ENCODE measurements at regions not wholly inside any gene's neighbourhood (a gene's known extent, or its start where the extent isn't known, plus 50 kb on each side); places are given as distances from the start of the nearest gene placed in this dataset.
"Not testable (repeated sequence)": the region's sequence is repeated elsewhere in the genome, so short reads cannot be mapped to it uniquely, and the experiment has no call there.

DNA sequence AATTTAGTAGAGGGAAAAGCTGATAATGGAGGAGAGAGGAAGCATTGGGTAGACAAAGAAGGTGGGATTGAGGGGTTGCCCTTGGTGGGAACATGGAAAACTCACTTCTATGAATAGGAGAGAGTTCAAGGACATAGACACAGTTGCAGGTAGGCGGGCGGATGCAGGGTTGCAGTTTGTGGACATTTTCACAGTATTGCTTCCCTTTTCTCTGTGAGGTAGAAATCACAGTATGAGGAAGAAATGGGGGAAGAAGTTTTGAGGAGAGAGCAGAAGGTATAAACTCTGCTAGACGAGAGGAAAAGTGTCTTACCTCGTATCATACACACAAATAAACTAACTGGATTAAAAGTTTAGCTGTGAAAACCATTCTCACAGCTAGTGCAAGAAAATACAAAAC lies 200.7 kb upstream of the ECI2 start:
- Histone ChIP-seq H3K27me3 (ENCODE audit: insufficient read depth, low read length) (0 out of 2 replicates have a peak, but pooled peaks cover 10% of the 10 kb centered on the region), H3K9ac (ENCODE audit: low read length) (no peak overlapping the region), H3K4me1 (ENCODE audit: insufficient read depth, low read length, severe bottlenecking) (no peaks in the 10 kb centered on the region), H3K79me2 (ENCODE audit: insufficient read depth, low read length) (no peaks in the 10 kb centered on the region), H3K9me2 (ENCODE audit: low read depth, low read length) (no peaks in the 10 kb centered on the region), H3K36me3 (ENCODE audit: insufficient read depth, low read length) (no peaks in the 10 kb centered on the region), H3K27ac (ENCODE audit: low read depth, low read length, poor library complexity, severe bottlenecking) (no peak overlapping the region), H3K4me2 (ENCODE audit: low read length) (no peak overlapping the region), H2AFZ (ENCODE audit: low read length) (no peak overlapping the region), H3K9me3 (ENCODE audit: low read length) (no peaks in the 10 kb centered on the region), H3K4me3 (ENCODE audit: low read depth, low read length, poor library complexity, severe bottlenecking) (no peak overlapping the region), H3F3A (ENCODE audit: insufficient read depth, low read length) (no peaks in the 10 kb centered on the region), H4K20me1 (ENCODE audit: insufficient read depth, low read length) (no peaks in the 10 kb centered on the region)
- TF ChIP-seq, protein P1, sequence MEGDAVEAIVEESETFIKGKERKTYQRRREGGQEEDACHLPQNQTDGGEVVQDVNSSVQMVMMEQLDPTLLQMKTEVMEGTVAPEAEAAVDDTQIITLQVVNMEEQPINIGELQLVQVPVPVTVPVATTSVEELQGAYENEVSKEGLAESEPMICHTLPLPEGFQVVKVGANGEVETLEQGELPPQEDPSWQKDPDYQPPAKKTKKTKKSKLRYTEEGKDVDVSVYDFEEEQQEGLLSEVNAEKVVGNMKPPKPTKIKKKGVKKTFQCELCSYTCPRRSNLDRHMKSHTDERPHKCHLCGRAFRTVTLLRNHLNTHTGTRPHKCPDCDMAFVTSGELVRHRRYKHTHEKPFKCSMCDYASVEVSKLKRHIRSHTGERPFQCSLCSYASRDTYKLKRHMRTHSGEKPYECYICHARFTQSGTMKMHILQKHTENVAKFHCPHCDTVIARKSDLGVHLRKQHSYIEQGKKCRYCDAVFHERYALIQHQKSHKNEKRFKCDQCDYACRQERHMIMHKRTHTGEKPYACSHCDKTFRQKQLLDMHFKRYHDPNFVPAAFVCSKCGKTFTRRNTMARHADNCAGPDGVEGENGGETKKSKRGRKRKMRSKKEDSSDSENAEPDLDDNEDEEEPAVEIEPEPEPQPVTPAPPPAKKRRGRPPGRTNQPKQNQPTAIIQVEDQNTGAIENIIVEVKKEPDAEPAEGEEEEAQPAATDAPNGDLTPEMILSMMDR (IDR thresholded peaks at IDR 0.05; ENCODE audit: low read length), result no peak
- TF ChIP-seq EZH2 (IDR thresholded peaks at IDR 0.05; ENCODE audit: borderline replicate concordance, low read length), result no peak

DNA sequence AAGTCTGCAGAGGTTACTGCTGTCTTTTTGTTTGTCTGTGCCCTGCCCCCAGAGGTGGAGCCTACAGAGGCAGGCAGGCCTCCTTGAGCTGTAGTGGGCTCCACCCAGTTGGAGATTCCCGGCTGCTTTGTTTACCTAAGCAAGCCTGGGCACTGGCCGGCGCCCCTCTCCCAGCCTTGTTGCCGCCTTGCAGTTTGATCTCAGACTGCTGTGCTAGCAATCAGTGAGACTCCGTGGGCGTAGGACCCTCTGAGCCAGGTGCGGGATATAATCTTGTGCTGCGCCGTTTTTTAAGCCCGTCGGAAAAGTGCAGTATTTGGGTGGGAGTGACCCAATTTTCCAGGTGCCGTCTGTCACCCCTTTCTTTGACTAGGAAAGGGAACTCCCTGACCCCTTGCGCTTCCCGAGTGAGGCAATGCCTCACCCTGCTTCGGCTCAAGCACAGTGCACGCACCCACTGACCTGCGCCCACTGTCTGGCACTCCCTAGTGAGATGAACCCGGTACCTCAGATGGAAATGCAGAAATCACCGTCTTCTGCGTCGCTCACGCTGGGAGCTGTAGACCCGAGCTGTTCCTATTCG lies 198.9 kb upstream of the ECI2 start:
- H3K27ac ChIP-seq (ENCODE audit: low read depth, low read length, poor library complexity, severe bottlenecking); H3F3A ChIP-seq (ENCODE audit: insufficient read depth, low read length): not testable (repeated sequence)

DNA sequence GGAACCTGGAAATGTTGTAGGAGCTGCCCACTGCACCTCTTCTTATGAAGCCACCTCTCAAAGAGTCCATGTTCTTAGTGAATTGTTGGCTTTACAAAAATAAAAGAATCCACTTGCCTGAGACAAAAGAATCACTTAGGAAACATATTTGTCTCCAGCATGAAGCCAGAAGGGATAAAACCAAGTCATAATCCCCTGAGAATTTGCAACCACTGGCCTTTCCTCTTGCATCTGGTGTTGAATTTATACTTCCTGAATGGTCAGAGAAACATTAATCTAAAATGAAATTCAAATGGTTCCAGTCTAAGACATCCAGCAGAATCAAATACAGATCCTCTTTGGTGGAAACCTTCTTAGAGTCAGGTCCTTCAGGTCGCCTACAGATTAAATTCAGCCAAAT lies 192.5 kb upstream of the ECI2 start:
- Histone ChIP-seq H3K36me3 (ENCODE audit: insufficient read depth, low read length) (no peaks in the 10 kb centered on the region), H3K79me2 (ENCODE audit: insufficient read depth, low read length) (no peaks in the 10 kb centered on the region), H3K27me3 (ENCODE audit: insufficient read depth, low read length) (no peaks in the 10 kb centered on the region), H3K9ac (ENCODE audit: low read length) (no peak overlapping the region), H3F3A (ENCODE audit: insufficient read depth, low read length) (no peaks in the 10 kb centered on the region), H3K27ac (ENCODE audit: low read depth, low read length, poor library complexity, severe bottlenecking) (no peak overlapping the region), H3K9me2 (ENCODE audit: low read depth, low read length) (no peaks in the 10 kb centered on the region), H4K20me1 (ENCODE audit: insufficient read depth, low read length) (no peaks in the 10 kb centered on the region), H2AFZ (ENCODE audit: low read length) (no peak overlapping the region), H3K4me1 (ENCODE audit: insufficient read depth, low read length, severe bottlenecking) (no peaks in the 10 kb centered on the region), H3K4me3 (ENCODE audit: low read depth, low read length, poor library complexity, severe bottlenecking) (no peak overlapping the region), H3K9me3 (ENCODE audit: low read length) (no peaks in the 10 kb centered on the region), H3K4me2 (ENCODE audit: low read length) (no peak overlapping the region)
- TF ChIP-seq, protein P1 (IDR thresholded peaks at IDR 0.05; ENCODE audit: low read length), result no peak
- TF ChIP-seq EZH2 (IDR thresholded peaks at IDR 0.05; ENCODE audit: borderline replicate concordance, low read length), result no peak

More for the DNA sequence above, 198.9 kb upstream of the ECI2 start:
- not testable (repeated sequence) for H3K36me3 ChIP-seq (ENCODE audit: insufficient read depth, low read length); H3K4me3 ChIP-seq (ENCODE audit: low read depth, low read length, poor library complexity, severe bottlenecking); H2AFZ ChIP-seq (ENCODE audit: low read length); H3K4me1 ChIP-seq (ENCODE audit: insufficient read depth, low read length, severe bottlenecking); H4K20me1 ChIP-seq (ENCODE audit: insufficient read depth, low read length); H3K4me2 ChIP-seq (ENCODE audit: low read length); H3K79me2 ChIP-seq (ENCODE audit: insufficient read depth, low read length); H3K9me3 ChIP-seq (ENCODE audit: low read length); H3K27me3 ChIP-seq (ENCODE audit: insufficient read depth, low read length); H3K9me2 ChIP-seq (ENCODE audit: low read depth, low read length); H3K9ac ChIP-seq (ENCODE audit: low read length)

DNA sequence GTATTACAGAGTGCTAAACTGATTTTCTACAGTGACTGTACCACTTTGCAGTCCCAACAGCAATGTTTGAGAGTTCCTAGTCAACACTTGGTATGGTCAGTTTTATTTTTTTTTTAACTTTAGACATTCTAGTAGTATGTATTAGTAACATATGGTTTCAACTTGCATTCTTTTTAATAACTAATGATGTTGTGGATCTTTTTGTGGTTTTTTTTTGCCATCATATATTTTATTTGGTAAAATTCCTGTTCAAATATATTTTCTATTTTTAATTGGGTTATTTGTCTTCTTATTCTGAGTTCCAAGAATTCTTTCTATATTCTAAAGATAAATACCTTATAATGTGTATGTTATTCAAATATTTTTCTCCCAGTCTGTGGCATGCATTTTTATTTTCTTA lies 189.4 kb upstream of the ECI2 start:
- H3K36me3 ChIP-seq (ENCODE audit: insufficient read depth, low read length), result no peaks in the 10 kb centered on the region
- no peak overlapping the region for H3K4me3 ChIP-seq (ENCODE audit: low read depth, low read length, poor library complexity, severe bottlenecking)
- H3K4me2 ChIP-seq (ENCODE audit: low read length), result no peak overlapping the region
- H3K9me3 ChIP-seq (ENCODE audit: low read length), result no peaks in the 10 kb centered on the region
- no peaks in the 10 kb centered on the region for H3K4me1 ChIP-seq (ENCODE audit: insufficient read depth, low read length, severe bottlenecking)
- H3K79me2 ChIP-seq (ENCODE audit: insufficient read depth, low read length), result no peaks in the 10 kb centered on the region
- no peaks in the 10 kb centered on the region for H4K20me1 ChIP-seq (ENCODE audit: insufficient read depth, low read length)
- no peaks in the 10 kb centered on the region for H3F3A ChIP-seq (ENCODE audit: insufficient read depth, low read length)
- no peaks in the 10 kb centered on the region for H3K27me3 ChIP-seq (ENCODE audit: insufficient read depth, low read length)
- no peaks in the 10 kb centered on the region for H3K9me2 ChIP-seq (ENCODE audit: low read depth, low read length)
- no peak overlapping the region for H3K27ac ChIP-seq (ENCODE audit: low read depth, low read length, poor library complexity, severe bottlenecking)
- H2AFZ ChIP-seq (ENCODE audit: low read length), result no peak overlapping the region
- TF ChIP-seq, protein P1 (IDR thresholded peaks at IDR 0.05; ENCODE audit: low read length), result no peak
- TF ChIP-seq EZH2 (IDR thresholded peaks at IDR 0.05; ENCODE audit: borderline replicate concordance, low read length), result no peak
- no peak overlapping the region for H3K9ac ChIP-seq (ENCODE audit: low read length)

All from OCI-LY1 (cell line).